Thyroid gland (tissue), 4 donors: ENCODE measurements at regions not wholly inside any gene's neighbourhood (a gene's known extent, or its start where the extent isn't known, plus 50 kb on each side); places are given as distances from the start of the nearest gene placed in this dataset.
"Not testable (repeated sequence)": the region's sequence is repeated elsewhere in the genome, so short reads cannot be mapped to it uniquely, and the experiment has no call there.

Source experiments
- CTCF ChIP-seq, 6 experiments: fragments of 200-600 bp in 3 of 6; fragments of 450-650 bp in 3 of 6; sonication (generic) in 3 of 6; IDR thresholded peaks; one replicate each; pipeline ENCODE4 v1.5.1; 2016 to 2019; ENCODE audit warnings: antibody characterized with exemption in 6 of 6, mild to moderate bottlenecking in 2 of 6, inconsistent platforms in 1 of 6, moderate library complexity in 1 of 6
- POLR2A ChIP-seq, 2 donors: fragments of 450-650 bp; IDR thresholded peaks; one replicate each; pipeline ENCODE4 v1.6.1; 2017; ENCODE audit warnings: antibody characterized with exemption in 2 of 2, mild to moderate bottlenecking in 2 of 2, moderate library complexity in 1 of 2

- TF ChIP-seq CTCF, POLR2A (IDR thresholded peaks at IDR 0.05): not testable (repeated sequence)
Measured at GRCh38 chr15:35967968-35968367, 422.0 kb upstream of the DPH6 start.
